ENCODE measurements at regions not wholly inside any gene's neighbourhood (a gene's known extent, or its start where the extent isn't known, plus 50 kb on each side); places are given as distances from the start of the nearest gene placed in this dataset.

DNA sequence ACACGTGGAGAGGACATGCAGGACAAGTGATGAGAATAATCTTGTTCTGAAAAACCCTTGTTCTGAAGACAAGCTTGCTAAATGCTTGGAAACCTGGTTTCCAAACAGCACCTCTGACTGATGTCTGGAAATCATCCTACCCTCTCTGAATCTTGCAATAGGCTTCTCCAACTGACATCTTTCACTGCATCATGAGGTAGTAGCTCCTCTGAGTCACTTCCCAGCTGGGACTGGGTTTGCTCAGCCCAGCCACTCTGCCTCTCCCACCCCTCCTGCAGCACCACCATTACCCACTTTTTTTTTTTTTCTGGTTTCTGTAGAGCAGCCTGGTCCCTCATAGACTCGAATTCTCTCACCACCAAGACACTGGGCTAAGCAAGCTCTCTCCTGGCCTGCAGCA, 919.8 kb downstream of the GRID1 start:
- TF ChIP-seq, protein P1, sequence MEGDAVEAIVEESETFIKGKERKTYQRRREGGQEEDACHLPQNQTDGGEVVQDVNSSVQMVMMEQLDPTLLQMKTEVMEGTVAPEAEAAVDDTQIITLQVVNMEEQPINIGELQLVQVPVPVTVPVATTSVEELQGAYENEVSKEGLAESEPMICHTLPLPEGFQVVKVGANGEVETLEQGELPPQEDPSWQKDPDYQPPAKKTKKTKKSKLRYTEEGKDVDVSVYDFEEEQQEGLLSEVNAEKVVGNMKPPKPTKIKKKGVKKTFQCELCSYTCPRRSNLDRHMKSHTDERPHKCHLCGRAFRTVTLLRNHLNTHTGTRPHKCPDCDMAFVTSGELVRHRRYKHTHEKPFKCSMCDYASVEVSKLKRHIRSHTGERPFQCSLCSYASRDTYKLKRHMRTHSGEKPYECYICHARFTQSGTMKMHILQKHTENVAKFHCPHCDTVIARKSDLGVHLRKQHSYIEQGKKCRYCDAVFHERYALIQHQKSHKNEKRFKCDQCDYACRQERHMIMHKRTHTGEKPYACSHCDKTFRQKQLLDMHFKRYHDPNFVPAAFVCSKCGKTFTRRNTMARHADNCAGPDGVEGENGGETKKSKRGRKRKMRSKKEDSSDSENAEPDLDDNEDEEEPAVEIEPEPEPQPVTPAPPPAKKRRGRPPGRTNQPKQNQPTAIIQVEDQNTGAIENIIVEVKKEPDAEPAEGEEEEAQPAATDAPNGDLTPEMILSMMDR (IDR thresholded peaks at IDR 0.05) = no peak

- TF ChIP-seq, protein P1 (IDR thresholded peaks at IDR 0.05) = no peak
These were observed 918.9 kb downstream of the GRID1 start for GRCh38 chr10:85447690-85448089.

GRCh38 chr10:85448716-85449115, 917.9 kb downstream of the GRID1 start:
- TF ChIP-seq, protein P1 (IDR thresholded peaks at IDR 0.05) = no peak

DNA sequence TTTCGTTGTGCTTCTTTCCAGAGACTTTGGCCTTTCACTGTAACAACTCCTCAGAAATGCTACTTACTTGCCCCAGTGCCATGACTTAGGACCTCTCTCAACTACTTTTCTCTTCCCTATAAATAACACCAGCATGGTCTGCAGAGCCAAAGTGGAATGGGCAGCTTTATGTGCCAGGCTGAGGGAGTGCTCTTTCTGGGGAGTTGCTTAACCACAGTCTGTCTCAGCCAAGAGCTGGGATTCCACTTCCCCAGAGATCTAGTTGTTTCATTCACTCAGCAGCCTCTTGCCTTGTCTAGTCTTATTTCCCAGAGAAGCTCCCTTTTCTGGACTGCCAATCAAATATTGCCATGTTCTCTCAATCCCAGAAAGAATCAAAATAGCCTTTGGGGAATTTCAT, 912.2 kb downstream of the GRID1 start:
- TF ChIP-seq, protein P1 (IDR thresholded peaks at IDR 0.05) = no peak

- TF ChIP-seq, protein P1 (IDR thresholded peaks at IDR 0.05) = no peak
These were observed 909.4 kb downstream of the GRID1 start for GRCh38 chr10:85457191-85457590.

GRCh38 chr10:85458324-85458723, 908.3 kb downstream of the GRID1 start:
- TF ChIP-seq, protein P1 (IDR thresholded peaks at IDR 0.05) = no peak

GRCh38 chr10:85459906-85460305, 906.7 kb downstream of the GRID1 start:
- TF ChIP-seq, protein P1 (IDR thresholded peaks at IDR 0.05) = no peak

- TF ChIP-seq, protein P1 (IDR thresholded peaks at IDR 0.05) = no peak
These were observed 902.3 kb downstream of the GRID1 start for GRCh38 chr10:85464336-85464735.

Data from LNCAP (cell line).